IgD-negative memory B cell (primary cell): ENCODE measurements at regions not wholly inside any gene's neighbourhood (a gene's known extent, or its start where the extent isn't known, plus 50 kb on each side); places are given as distances from the start of the nearest gene placed in this dataset.

Source experiments
- H3K27ac Mint-ChIP-seq, 3 donors: one replicate each; pipeline ENCODE4 v1.8.0; 2020 to 2022; ENCODE audit warnings: mild to moderate bottlenecking in 3 of 3, mixed read lengths in 3 of 3, moderate library complexity in 1 of 3
- H3K27me3 Mint-ChIP-seq: one replicate; pipeline ENCODE4 v1.8.0; 2021; ENCODE audit warnings: mixed read lengths
- H3K36me3 Mint-ChIP-seq: one replicate; pipeline ENCODE4 v1.8.0; 2020; ENCODE audit warnings: mild to moderate bottlenecking, mixed read lengths
- H3K4me1 Mint-ChIP-seq, 3 donors: one replicate each; pipeline ENCODE4 v1.8.0; 2020 to 2022; ENCODE audit warnings: mixed read lengths in 3 of 3, mild to moderate bottlenecking in 1 of 3
- H3K4me3 Mint-ChIP-seq, 4 donors: one replicate each; pipeline ENCODE4 v1.8.0; 2020 to 2022; ENCODE audit warnings: mild to moderate bottlenecking in 4 of 4, mixed read lengths in 4 of 4, moderate library complexity in 3 of 4
- H3K9me3 Mint-ChIP-seq, 3 donors: one replicate each; pipeline ENCODE4 v1.8.0; 2020 to 2021; ENCODE audit warnings: mixed read lengths in 3 of 3, mild to moderate bottlenecking in 1 of 3

DNA sequence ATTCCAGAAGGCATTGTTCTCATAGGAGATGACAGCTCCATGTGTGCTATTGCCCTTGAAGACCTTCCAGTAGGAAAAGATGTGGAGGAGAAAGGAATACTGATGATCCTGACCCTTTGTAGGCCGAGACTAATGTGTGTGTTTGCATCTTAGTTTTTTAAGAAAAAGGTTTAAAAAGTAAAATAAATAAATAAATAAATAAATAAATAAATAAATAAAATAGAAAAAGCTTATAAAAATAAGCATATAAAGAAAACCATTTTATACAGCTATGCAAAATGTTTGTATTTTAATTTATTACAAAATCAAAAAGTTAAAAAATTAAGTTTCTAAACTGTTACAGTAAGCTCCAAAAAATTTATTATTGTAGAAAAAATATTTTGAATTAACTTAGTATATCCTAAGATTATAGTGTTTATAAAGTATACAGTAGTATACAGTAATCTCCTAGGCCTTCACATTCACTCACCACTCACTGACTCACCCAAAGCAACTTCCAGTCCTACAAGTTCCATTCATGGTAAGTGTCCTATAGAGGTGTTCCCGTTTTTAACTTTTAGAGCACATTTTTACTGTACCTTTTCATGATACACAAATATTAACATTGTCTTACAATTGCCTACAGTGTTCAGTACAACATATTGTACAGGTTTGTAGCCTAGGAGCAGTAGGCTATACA, 435.2 kb upstream of the SEMA3A start:
- no peak overlapping the region for H3K27ac Mint-ChIP-seq
- H3K4me3 Mint-ChIP-seq: no peak overlapping the region
- H3K9me3 Mint-ChIP-seq: peaks cover 5 to 25% (median 9%) of the 10 kb centered on the region in 3 donors
- H3K27me3 Mint-ChIP-seq: no peaks in the 10 kb centered on the region
- H3K36me3 Mint-ChIP-seq: no peaks in the 10 kb centered on the region
- no peaks in the 10 kb centered on the region for H3K4me1 Mint-ChIP-seq

DNA sequence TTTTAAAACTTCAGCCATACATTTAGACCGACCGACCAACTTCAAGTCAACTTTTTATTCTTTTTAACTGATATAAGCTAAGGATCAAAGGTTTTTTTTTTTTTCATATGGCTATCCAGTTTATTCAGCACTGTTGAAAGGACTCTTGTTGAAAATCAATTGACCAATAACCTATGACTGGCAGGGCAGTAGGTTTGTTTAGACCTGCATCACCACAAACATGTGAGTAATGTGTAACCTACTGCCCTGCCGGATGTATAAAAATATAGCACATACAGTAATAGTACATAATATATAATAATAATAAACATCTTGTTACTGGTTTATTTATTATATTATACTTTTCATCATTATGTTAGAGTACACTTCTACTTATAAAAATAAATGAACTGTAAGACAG, 434.6 kb upstream of the SEMA3A start:
- H3K36me3 Mint-ChIP-seq: no peaks in the 10 kb centered on the region
- no peak overlapping the region for H3K27ac Mint-ChIP-seq
- H3K4me1 Mint-ChIP-seq: no peaks in the 10 kb centered on the region
- H3K4me3 Mint-ChIP-seq: no peak overlapping the region
- peaks cover 5 to 25% (median 9%) of the 10 kb centered on the region in 3 donors for H3K9me3 Mint-ChIP-seq
- H3K27me3 Mint-ChIP-seq: no peaks in the 10 kb centered on the region

DNA sequence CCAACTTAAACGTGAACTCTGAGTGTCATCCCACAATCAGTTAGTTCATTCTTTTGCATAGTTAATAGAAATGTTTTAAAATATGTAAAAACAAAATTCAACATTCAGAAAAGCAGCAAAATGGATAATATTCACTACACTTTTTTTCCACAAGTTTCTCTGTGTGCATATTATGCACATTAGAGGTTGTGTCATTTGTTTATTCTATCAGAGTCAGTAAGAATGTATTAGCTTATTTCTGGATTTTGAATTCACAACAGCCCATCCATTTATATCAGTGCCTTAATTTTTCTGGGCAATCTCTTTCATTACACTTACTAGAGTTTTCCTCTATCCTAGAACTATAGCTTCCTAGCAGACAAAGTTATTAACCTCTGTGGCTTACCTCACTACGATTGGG, 432.7 kb upstream of the SEMA3A start:
- Mint-ChIP-seq H3K27me3 (no peaks in the 10 kb centered on the region), H3K36me3 (no peaks in the 10 kb centered on the region), H3K4me3 (no peak overlapping the region), H3K4me1 (no peaks in the 10 kb centered on the region), H3K27ac (no peak overlapping the region), H3K9me3 (peaks cover 0 to 14% (median 0%) of the 10 kb centered on the region in 3 donors)

DNA sequence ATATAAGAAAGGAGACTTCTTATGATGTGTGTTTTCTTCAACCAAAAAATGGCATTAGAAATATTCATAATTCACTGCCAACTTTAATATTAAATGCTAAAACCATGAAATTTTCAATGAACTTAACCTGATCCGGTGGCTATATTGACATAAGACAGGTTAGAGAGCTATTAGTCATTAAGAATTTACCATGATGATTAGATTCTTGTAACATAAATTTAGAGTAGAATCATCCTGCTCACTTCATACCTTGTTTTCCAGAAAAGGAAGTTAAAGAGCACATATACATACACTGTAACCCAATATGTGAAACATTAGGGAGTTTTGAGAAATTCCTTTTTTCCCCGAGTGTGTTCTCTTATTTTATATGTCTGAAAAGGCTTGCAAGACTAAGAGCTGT, 430.3 kb upstream of the SEMA3A start:
- Mint-ChIP-seq H3K4me1 (no peaks in the 10 kb centered on the region), H3K27me3 (no peaks in the 10 kb centered on the region), H3K27ac (no peak overlapping the region), H3K4me3 (no peak overlapping the region), H3K9me3 (peaks cover 0 to 8% (median 0%) of the 10 kb centered on the region in 3 donors), H3K36me3 (no peaks in the 10 kb centered on the region)

DNA sequence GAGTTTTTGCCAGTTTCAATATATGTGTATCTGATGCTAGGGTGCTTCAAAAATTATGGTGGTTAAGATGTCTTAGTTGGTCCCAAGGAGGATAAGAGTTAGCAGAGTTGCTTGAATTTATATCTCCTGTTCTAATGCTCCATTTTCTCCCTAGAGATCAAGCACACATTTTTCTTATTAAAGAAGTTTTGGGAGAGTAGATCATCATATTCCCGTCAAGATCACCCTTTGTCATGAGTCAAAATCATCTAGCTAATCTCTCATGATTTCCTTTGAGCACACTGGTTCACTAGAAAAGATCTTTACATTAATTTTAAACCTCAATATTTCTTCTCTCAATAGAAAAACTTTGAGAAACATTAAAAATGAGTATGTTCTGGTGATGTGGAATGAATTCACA, 429.9 kb upstream of the SEMA3A start:
- H3K9me3 Mint-ChIP-seq: peaks cover 0 to 8% (median 0%) of the 10 kb centered on the region in 3 donors
- H3K27me3 Mint-ChIP-seq: no peaks in the 10 kb centered on the region
- H3K4me3 Mint-ChIP-seq: no peak overlapping the region
- no peak overlapping the region for H3K27ac Mint-ChIP-seq
- no peaks in the 10 kb centered on the region for H3K4me1 Mint-ChIP-seq
- no peaks in the 10 kb centered on the region for H3K36me3 Mint-ChIP-seq

DNA sequence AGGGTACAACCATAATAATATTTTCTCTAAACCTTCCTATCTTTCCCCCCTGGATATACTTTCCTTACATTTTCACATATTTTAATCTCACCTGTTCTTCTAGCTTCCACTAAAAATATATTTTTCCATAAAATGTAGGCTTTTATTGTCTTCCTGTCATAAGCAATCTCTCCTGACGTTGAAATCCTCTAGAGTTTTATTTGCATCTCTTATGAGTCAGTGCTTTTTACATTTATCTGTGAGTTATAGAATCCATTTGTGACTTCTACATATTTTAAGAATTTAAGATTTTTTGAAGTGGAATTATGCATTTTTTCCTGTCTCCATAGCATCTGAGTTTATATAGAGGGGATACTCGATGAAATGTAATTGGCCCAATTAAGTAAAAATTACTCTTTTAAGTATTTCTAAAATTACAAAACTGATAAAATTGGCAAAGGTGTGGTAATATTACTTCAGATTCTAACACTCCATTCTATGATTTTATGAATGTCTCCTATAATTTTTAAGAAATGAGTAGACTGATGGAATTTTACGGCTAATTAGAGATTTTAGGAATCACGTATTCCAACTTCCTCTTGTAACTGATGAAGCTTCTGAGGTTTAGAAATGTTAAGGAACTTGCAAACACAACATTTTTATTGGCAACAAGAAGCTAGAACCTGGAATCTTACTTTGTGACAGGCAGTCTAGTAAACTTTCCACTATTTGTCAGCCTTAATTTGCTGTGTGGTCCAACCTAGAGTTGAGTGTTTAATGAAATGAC, 422.9 kb upstream of the SEMA3A start:
- H3K27me3 Mint-ChIP-seq: no peaks in the 10 kb centered on the region
- H3K36me3 Mint-ChIP-seq: no peaks in the 10 kb centered on the region
- no peak overlapping the region for H3K4me3 Mint-ChIP-seq

DNA sequence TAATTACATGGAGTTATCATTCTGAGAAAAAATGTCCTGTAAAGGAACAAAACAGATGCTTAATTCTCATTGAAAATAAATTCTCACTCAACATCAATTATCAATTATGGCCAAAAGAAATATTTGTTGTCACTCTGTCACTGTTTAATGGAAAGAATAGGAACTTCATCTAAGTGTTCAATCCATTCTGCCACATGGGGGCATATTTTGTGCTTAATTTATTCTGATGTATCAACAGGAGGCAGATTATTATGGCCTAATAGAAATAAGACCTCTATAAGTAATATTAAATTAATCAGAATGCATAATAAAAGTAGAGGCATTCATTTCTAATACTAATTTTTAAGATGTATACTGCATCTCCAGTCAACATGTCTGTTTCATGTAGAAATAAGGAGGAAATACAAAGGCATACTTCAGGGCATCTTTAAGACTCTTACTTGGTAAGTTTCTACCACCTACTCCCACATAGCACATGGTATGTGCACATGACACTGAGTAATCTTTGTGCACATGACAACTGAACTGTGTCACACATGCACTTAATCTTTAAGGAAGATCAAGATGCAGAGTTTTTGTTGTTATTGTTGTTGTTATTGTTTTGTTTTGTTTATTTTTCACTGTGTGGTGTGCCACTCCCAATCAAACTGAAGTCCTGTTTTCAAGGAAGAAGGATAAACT, 420.4 kb upstream of the SEMA3A start:
- Mint-ChIP-seq H3K27ac (no peak overlapping the region), H3K27me3 (no peaks in the 10 kb centered on the region), H3K9me3 (peaks cover 0 to 9% (median 3%) of the 10 kb centered on the region in 3 donors), H3K36me3 (no peaks in the 10 kb centered on the region), H3K4me1 (no peaks in the 10 kb centered on the region), H3K4me3 (no peak overlapping the region)

More for the DNA sequence above, 422.9 kb upstream of the SEMA3A start:
- H3K27ac Mint-ChIP-seq: no peak overlapping the region
- H3K4me1 Mint-ChIP-seq: no peaks in the 10 kb centered on the region
- H3K9me3 Mint-ChIP-seq: peaks cover 0 to 12% (median 3%) of the 10 kb centered on the region in 3 donors

DNA sequence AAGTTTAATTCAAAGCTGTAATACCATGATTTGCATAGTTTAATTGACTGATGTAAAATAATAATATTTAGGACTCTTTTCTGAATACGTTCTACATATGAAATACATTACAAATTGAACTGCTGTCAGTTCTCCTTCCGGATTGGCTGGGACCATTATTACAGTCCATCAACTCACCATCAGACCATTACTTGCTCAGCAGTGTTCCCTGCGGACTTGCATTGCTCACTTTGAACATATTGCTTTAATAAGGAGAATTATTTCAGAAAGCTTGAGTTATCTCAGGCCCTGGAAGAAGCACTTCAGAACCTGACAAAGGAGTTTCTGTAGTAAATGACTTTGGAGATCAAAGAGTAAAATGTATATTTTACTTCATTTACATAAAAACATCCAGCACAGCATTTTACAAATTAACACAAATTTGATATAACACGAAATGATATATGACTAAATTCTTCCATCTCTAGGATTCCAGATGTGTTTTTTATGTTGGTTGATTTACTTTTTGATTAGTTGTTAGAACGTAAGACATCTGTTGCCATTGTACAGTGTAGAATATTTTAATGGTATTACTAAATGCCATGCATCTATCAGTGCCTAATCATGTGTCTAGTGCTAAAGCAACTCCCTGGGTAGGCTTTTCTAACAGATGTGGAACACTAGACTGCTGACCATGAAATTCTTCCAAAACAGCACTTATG, 418.5 kb upstream of the SEMA3A start:
- Mint-ChIP-seq H3K4me3 (no peak overlapping the region), H3K27ac (no peak overlapping the region), H3K9me3 (peaks cover 0 to 20% (median 3%) of the 10 kb centered on the region in 3 donors), H3K27me3 (no peaks in the 10 kb centered on the region), H3K36me3 (no peaks in the 10 kb centered on the region), H3K4me1 (no peaks in the 10 kb centered on the region)

DNA sequence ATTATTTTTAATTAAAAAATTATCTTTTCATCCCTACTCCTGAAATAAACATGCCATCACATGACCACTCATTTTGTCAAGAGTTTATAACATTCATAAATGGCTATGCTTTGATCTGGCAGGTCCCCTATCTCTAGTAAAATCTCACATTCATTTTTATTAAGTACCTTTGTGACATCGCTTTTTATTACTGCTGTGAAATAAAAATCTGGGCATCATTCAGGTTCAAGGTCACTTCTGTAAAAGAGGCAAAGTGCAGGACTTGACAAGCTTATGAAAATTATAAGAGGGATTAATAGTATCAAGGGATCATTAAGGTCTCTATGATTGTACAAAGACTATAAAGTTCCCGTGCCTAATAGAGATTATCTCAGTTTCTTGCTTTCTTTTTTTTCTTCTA, 416.8 kb upstream of the SEMA3A start:
- no peak overlapping the region for H3K4me3 Mint-ChIP-seq
- H3K4me1 Mint-ChIP-seq: no peaks in the 10 kb centered on the region
- no peaks in the 10 kb centered on the region for H3K27me3 Mint-ChIP-seq
- H3K9me3 Mint-ChIP-seq: peaks cover 0 to 23% (median 0%) of the 10 kb centered on the region in 3 donors
- H3K36me3 Mint-ChIP-seq: no peaks in the 10 kb centered on the region
- H3K27ac Mint-ChIP-seq: no peak overlapping the region

DNA sequence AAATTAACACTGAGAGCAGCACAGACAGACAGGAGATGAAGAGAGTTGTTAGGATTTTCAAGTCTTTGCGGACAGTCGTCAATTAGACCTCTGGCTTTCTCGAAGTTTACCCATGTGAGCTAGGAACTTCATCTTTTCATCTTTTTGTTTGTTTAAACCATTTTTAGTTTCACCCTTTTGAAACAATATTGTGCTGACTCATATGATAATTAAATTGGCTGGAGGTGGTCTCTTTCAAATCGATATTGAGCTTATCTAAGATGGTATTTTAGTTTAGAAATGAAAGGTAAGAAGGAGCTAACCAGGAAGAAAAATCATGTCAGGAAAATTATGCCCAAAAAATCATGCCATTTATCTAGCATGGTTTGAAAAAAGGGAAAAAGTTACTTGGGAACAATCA, 415.8 kb upstream of the SEMA3A start:
- no peaks in the 10 kb centered on the region for H3K36me3 Mint-ChIP-seq
- H3K27ac Mint-ChIP-seq: no peak overlapping the region
- peaks cover 0 to 22% (median 0%) of the 10 kb centered on the region in 3 donors for H3K9me3 Mint-ChIP-seq
- no peaks in the 10 kb centered on the region for H3K27me3 Mint-ChIP-seq
- H3K4me3 Mint-ChIP-seq: no peak overlapping the region
- no peaks in the 10 kb centered on the region for H3K4me1 Mint-ChIP-seq

DNA sequence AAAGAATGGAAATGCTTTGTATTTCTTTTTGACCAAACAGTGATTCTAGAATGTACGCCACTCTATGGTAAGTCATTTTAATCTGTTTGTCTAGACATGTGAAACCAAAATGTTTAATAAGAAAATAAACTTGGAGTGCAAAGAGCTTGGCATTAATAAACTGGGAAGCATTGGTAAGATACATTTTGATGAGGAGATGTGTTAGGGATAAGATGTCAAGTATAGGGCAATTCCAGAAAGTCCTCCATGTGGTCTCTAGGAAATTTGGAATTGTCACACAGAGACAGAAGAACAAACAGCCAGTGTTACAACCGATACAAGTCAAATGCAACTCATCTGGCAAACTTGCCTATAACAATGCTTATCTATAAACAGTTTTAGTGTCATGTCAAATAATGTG, 410.7 kb upstream of the SEMA3A start:
- no peak overlapping the region for H3K4me3 Mint-ChIP-seq
- no peaks in the 10 kb centered on the region for H3K36me3 Mint-ChIP-seq
- H3K9me3 Mint-ChIP-seq: peaks cover 0 to 17% (median 1%) of the 10 kb centered on the region in 3 donors
- H3K27ac Mint-ChIP-seq: no peak overlapping the region
- no peaks in the 10 kb centered on the region for H3K27me3 Mint-ChIP-seq
- H3K4me1 Mint-ChIP-seq: no peaks in the 10 kb centered on the region

DNA sequence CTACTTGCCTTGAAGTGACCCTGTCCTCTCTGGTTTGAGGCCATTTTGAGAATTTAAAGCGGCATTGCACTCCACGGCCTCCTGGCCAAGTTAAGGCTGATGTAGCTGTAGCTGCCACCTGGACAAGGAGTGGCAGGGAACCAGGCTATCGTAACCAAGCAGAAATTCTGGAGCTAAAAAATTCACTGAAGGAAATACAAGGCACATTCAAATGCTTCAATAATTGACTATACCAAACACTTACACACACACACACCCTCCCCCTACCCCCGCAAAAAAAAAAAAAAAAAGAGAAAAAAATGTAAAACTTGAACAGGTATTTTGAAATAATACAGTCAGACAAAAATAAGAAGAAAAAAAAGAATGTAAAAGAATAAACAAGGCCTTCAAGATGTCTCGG, 409.0 kb upstream of the SEMA3A start:
- no peaks in the 10 kb centered on the region for H3K27me3 Mint-ChIP-seq
- no peak overlapping the region for H3K4me3 Mint-ChIP-seq
- peaks cover 0 to 10% (median 1%) of the 10 kb centered on the region in 3 donors for H3K9me3 Mint-ChIP-seq
- no peaks in the 10 kb centered on the region for H3K4me1 Mint-ChIP-seq
- no peak overlapping the region for H3K27ac Mint-ChIP-seq
- no peaks in the 10 kb centered on the region for H3K36me3 Mint-ChIP-seq

DNA sequence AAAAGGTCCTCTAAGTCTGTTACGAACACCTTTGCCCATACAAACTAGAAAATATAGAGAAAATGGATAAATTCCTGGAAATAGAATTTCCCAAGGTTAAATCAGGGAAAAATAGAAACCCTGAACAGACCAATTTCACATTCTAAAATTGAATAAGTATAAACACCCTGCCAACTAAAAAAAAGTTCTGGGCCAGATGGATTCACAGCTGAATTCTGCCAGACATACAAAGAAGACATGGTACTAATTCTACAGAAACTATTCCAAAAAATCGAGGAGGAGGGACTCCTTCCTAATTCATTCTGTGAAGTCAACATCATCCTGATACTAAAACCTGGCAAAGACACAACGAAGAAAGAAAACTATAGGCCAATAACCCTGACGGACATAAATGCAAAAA, 400.4 kb upstream of the SEMA3A start:
- Mint-ChIP-seq H3K27me3 (no peaks in the 10 kb centered on the region), H3K4me3 (no peak overlapping the region), H3K4me1 (no peaks in the 10 kb centered on the region), H3K27ac (no peak overlapping the region), H3K9me3 (peaks cover 0 to 16% (median 5%) of the 10 kb centered on the region in 3 donors), H3K36me3 (no peaks in the 10 kb centered on the region)

DNA sequence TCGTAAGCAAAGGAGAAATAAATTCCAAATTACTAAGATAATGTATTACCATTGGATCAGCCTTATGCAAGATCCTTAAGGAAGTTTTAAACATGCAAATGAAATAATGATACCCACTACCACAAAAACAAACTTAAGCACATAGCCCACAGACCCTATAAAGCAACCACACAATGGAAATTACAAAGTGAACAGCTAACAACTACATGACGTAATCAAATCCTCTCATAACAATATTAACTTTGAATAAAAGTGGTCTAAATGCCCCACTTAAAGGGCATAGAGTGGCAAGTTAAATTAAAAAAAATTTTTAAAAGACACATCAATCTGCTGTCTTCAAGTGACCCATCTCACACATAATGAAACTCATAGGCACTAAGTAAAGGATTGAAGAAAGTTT, 397.3 kb upstream of the SEMA3A start:
- H3K9me3 Mint-ChIP-seq: peaks cover 0 to 9% (median 5%) of the 10 kb centered on the region in 3 donors
- no peaks in the 10 kb centered on the region for H3K36me3 Mint-ChIP-seq
- H3K27ac Mint-ChIP-seq: no peak overlapping the region
- H3K4me1 Mint-ChIP-seq: no peaks in the 10 kb centered on the region
- H3K4me3 Mint-ChIP-seq: no peak overlapping the region
- no peaks in the 10 kb centered on the region for H3K27me3 Mint-ChIP-seq

DNA sequence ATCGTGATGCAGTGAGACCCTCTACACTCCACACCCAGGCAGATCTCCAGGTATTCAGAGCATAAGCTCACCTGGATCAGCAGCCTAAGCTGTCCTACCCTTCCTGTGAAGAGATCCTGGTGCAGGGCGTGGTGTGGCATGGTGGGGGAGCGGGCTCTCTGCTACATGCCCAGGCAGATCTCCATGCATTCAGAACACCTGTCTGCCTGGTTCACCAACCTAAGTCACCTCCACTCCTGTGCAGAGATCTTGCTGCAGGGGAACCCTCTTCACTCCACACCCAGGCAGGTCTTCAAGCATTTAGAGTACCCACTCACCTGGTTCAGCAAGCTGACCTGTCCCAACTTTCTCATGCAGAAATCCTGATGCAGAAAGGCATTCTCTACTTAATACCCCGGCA, 394.4 kb upstream of the SEMA3A start:
- Mint-ChIP-seq H3K4me3 (no peak overlapping the region), H3K4me1 (peaks cover 0 to 1% (median 0%) of the 10 kb centered on the region in 3 donors), H3K27me3 (no peaks in the 10 kb centered on the region), H3K27ac (no peak overlapping the region), H3K9me3 (peaks cover 0 to 7% (median 4%) of the 10 kb centered on the region in 3 donors), H3K36me3 (no peaks in the 10 kb centered on the region)
